GM12864 (cell line): ENCODE measurements at regions not wholly inside any gene's neighbourhood (a gene's known extent, or its start where the extent isn't known, plus 50 kb on each side); places are given as distances from the start of the nearest gene placed in this dataset.

Experiments
- DNase-seq: peaks from one replicate; pipeline ENCODE4 v3.0.0-alpha.2; 2011; ENCODE audit warnings: low read depth
- H3K4me3 ChIP-seq: 2 replicates; pipeline ENCODE4 v1.5.1; 2011; ENCODE audit warnings: mild to moderate bottlenecking, low read depth, low read length, control low read depth
- TF ChIP-seq, protein P1 (sequence below): IDR thresholded peaks from 2 replicates; pipeline ENCODE4 v1.5.1; 2011; ENCODE audit warnings: low read depth, mild to moderate bottlenecking, moderate library complexity, low read length, control low read depth, inconsistent platforms; ENCODE audit errors: missing control alignments

DNA sequence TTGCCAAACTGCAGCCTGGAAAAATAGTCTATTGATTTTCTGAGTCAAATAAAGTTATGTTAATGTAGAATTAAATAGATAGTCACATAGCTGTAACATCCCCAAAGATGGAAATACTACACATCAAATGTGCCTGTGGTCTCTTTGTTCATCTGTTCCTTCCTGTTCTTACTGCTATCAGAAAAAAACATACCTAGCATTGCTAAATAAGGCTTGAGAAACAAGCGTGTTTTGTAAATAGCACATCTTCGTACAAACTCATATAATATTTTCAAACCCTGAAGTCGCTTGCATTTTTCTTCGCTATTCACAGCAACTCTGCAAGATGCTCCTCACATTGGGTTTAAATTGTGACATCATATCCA lies 116.1 kb downstream of the KLF6 start:
- H3K4me3 ChIP-seq, result no peak overlapping the region
- TF ChIP-seq, protein P1, sequence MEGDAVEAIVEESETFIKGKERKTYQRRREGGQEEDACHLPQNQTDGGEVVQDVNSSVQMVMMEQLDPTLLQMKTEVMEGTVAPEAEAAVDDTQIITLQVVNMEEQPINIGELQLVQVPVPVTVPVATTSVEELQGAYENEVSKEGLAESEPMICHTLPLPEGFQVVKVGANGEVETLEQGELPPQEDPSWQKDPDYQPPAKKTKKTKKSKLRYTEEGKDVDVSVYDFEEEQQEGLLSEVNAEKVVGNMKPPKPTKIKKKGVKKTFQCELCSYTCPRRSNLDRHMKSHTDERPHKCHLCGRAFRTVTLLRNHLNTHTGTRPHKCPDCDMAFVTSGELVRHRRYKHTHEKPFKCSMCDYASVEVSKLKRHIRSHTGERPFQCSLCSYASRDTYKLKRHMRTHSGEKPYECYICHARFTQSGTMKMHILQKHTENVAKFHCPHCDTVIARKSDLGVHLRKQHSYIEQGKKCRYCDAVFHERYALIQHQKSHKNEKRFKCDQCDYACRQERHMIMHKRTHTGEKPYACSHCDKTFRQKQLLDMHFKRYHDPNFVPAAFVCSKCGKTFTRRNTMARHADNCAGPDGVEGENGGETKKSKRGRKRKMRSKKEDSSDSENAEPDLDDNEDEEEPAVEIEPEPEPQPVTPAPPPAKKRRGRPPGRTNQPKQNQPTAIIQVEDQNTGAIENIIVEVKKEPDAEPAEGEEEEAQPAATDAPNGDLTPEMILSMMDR, result no peak
- DNase-seq, result no peak

GRCh38 chr10:3668276-3668965 lies 116.6 kb downstream of the KLF6 start:
- TF ChIP-seq, protein P1, result no peak
- no peak for DNase-seq
- no peak overlapping the region for H3K4me3 ChIP-seq

GRCh38 chr10:3666525-3667302 lies 118.3 kb downstream of the KLF6 start:
- no peak overlapping the region for H3K4me3 ChIP-seq
- TF ChIP-seq, protein P1, result no peak
- no peak for DNase-seq

DNA sequence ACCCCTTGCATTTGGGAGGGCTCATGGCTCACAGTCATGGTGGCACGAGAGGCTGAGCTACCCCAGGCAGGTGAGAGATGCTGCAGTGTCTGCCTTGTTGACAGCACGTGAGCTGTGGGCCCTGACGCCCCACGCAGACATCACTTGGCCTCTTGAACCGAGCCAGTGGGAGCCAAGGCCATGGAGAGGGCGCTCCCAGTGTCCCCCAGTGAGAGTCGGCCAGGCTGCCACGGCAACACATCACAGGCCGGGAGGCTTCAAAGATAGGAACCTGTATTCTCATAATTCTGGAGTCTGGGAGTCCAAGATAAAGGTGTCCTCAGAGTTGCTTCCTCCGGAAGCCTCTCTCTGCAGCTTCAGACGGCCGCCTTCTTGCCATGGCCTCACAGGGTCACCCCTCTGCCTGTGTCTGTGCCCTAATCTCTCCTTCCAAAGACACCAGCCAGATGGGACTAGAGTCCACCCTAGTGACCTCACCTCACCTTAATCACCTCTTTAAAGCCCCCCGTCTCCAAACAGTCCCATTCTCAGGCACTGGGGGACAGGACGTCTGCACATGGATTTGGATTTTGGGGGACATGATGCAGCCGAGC lies 119.6 kb downstream of the KLF6 start:
- TF ChIP-seq, protein P1, result no peak
- no peak overlapping the region for H3K4me3 ChIP-seq
- no peak for DNase-seq

GRCh38 chr10:3662775-3663174 lies 122.2 kb downstream of the KLF6 start:
- TF ChIP-seq, protein P1, result no peak
- no peak for DNase-seq
- H3K4me3 ChIP-seq, result no peak overlapping the region

- TF ChIP-seq, protein P1, result no peak
- no peak for DNase-seq
- no peak overlapping the region for H3K4me3 ChIP-seq
Observed at GRCh38 chr10:3661271-3661670, 123.7 kb downstream of the KLF6 start.

DNA sequence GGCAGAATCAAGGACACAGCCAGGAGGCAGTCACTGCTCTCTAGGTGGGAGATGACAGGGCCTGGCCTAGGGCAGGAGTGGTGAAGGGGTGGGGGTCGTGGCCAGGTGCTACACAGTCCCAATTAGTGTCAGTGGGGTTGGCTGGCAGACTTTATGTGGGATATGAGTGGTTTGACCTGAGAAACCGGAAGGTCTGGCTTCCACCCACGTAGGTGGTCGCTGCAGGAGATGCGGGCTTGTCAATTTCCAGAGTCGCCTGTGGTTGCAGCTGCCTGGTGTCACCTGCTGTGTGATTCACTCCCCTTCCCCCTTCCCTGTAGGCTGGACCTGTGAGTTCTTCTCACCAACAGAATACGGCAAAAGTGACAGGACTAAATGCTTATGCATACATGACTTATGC lies 124.3 kb downstream of the KLF6 start:
- DNase-seq, result no peak
- no peak overlapping the region for H3K4me3 ChIP-seq
- TF ChIP-seq, protein P1, result no peak
